ENCODE measurements at regions not wholly inside any gene's neighbourhood (a gene's known extent, or its start where the extent isn't known, plus 50 kb on each side); places are given as distances from the start of the nearest gene placed in this dataset.

GRCh38 chrX:39437670-39438441 is 636.6 kb downstream of the MID1IP1 start:
- no peak overlapping the region for H3K4me3 ChIP-seq (replicated peaks in 1 of 2; ENCODE audit: low read depth in 2 of 2, low read length in 2 of 2)
- DNase-seq (ENCODE audit: low read depth in 2 of 2), result no peak
- TF ChIP-seq CTCF (IDR thresholded peaks at IDR 0.05; ENCODE audit: low read depth, low read length), result no peak

GRCh38 chrX:39438603-39439602 is 637.6 kb downstream of the MID1IP1 start:
- no peak overlapping the region for H3K4me3 ChIP-seq (replicated peaks in 1 of 2; ENCODE audit: low read depth in 2 of 2, low read length in 2 of 2)

GRCh38 chrX:39439906-39440798 is 638.9 kb downstream of the MID1IP1 start:
- no peak for DNase-seq (ENCODE audit: low read depth in 2 of 2)
- H3K4me3 ChIP-seq (replicated peaks in 1 of 2; ENCODE audit: low read depth in 2 of 2, low read length in 2 of 2), result no peak overlapping the region
- TF ChIP-seq CTCF (IDR thresholded peaks at IDR 0.05; ENCODE audit: low read depth, low read length), result no peak

More at GRCh38 chrX:39438603-39439602, 637.6 kb downstream of the MID1IP1 start:
- no peak for TF ChIP-seq CTCF (IDR thresholded peaks at IDR 0.05; ENCODE audit: low read depth, low read length)
- no peak for DNase-seq (ENCODE audit: low read depth in 2 of 2)

GRCh38 chrX:39440799-39441284 is 639.6 kb downstream of the MID1IP1 start:
- no peak for DNase-seq (ENCODE audit: low read depth in 2 of 2)
- TF ChIP-seq CTCF (IDR thresholded peaks at IDR 0.05; ENCODE audit: low read depth, low read length), result no peak
- no peak overlapping the region for H3K4me3 ChIP-seq (replicated peaks in 1 of 2; ENCODE audit: low read depth in 2 of 2, low read length in 2 of 2)

- no peak for DNase-seq (ENCODE audit: low read depth in 2 of 2)
- TF ChIP-seq CTCF (IDR thresholded peaks at IDR 0.05; ENCODE audit: low read depth, low read length), result no peak
- no peak overlapping the region for H3K4me3 ChIP-seq (replicated peaks in 1 of 2; ENCODE audit: low read depth in 2 of 2, low read length in 2 of 2)
Measured at GRCh38 chrX:39442332-39442731, 641.1 kb downstream of the MID1IP1 start.

- TF ChIP-seq CTCF (IDR thresholded peaks at IDR 0.05; ENCODE audit: low read depth, low read length), result no peak
- no peak for DNase-seq (ENCODE audit: low read depth in 2 of 2)
- H3K4me3 ChIP-seq (replicated peaks in 1 of 2; ENCODE audit: low read depth in 2 of 2, low read length in 2 of 2), result no peak overlapping the region
Measured at GRCh38 chrX:39443240-39443639, 642.0 kb downstream of the MID1IP1 start.

All from cardiac fibroblast (primary cell).